GM12875 (cell line): ENCODE measurements at regions not wholly inside any gene's neighbourhood (a gene's known extent, or its start where the extent isn't known, plus 50 kb on each side); places are given as distances from the start of the nearest gene placed in this dataset.

Experiments used
- H3K4me3 ChIP-seq: one replicate; pipeline ENCODE4 v1.5.1; 2011; ENCODE audit warnings: low read depth, low read length, control low read depth
- CTCF ChIP-seq: IDR thresholded peaks from 2 replicates; pipeline ENCODE4 v1.5.1; 2011; ENCODE audit warnings: low read depth, mild to moderate bottlenecking, control low read depth, inconsistent platforms, low read length, moderate library complexity, borderline replicate concordance; ENCODE audit not compliant: insufficient read depth

GRCh38 chr14:81974543-81974942 is 440.9 kb upstream of the SEL1L start:
- TF ChIP-seq CTCF, result no peak
- no peak overlapping the region for H3K4me3 ChIP-seq

- H3K4me3 ChIP-seq, result no peak overlapping the region
- no peak for TF ChIP-seq CTCF
Observed at GRCh38 chr14:81980601-81981306, 447.1 kb upstream of the SEL1L start.

GRCh38 chr14:81981307-81981675 is 447.6 kb upstream of the SEL1L start:
- TF ChIP-seq CTCF, result no peak

GRCh38 chr14:81982046-81982445 is 448.4 kb upstream of the SEL1L start:
- no peak overlapping the region for H3K4me3 ChIP-seq
- TF ChIP-seq CTCF, result no peak

More at GRCh38 chr14:81981307-81981675, 447.6 kb upstream of the SEL1L start:
- no peak overlapping the region for H3K4me3 ChIP-seq

- TF ChIP-seq CTCF, result no peak
- no peak overlapping the region for H3K4me3 ChIP-seq
Observed at GRCh38 chr14:81986005-81986404, 452.4 kb upstream of the SEL1L start.

GRCh38 chr14:81989211-81989610 is 455.6 kb upstream of the SEL1L start:
- no peak for TF ChIP-seq CTCF
- H3K4me3 ChIP-seq, result no peak overlapping the region

- no peak overlapping the region for H3K4me3 ChIP-seq
- peak; percentile 68 for TF ChIP-seq CTCF
Observed at GRCh38 chr14:81990312-81990761, 456.7 kb upstream of the SEL1L start.
